HG02759 (cell line): ENCODE measurements at regions not wholly inside any gene's neighbourhood (a gene's known extent, or its start where the extent isn't known, plus 50 kb on each side); places are given as distances from the start of the nearest gene placed in this dataset.

Source experiments
- ATAC-seq: cut with Tn5 transposase; IDR thresholded peaks from one replicate; pipeline ENCODE4 v1.9.1; 2021; ENCODE audit warnings: mild to moderate bottlenecking, moderate library complexity; ENCODE audit not compliant: unreplicated experiment

- peak; percentile 78 for ATAC-seq
Observed at GRCh38 chr9:108565651-108566378, 290.0 kb downstream of the ACTL7B start.

GRCh38 chr9:108562176-108562575, 293.6 kb downstream of the ACTL7B start:
- no peak for ATAC-seq

- no peak for ATAC-seq
Observed at GRCh38 chr9:108559432-108559831, 296.4 kb downstream of the ACTL7B start.

- ATAC-seq = no peak
Observed at GRCh38 chr9:108554831-108555230, 301.0 kb downstream of the ACTL7B start.

- ATAC-seq = no peak
Observed at GRCh38 chr9:108553111-108553635, 302.6 kb downstream of the ACTL7B start.

GRCh38 chr9:108552459-108553040, 303.2 kb downstream of the ACTL7B start:
- ATAC-seq = no peak

GRCh38 chr9:108551030-108551841, 304.6 kb downstream of the ACTL7B start:
- ATAC-seq = no peak

GRCh38 chr9:108550106-108550505, 305.7 kb downstream of the ACTL7B start:
- no peak for ATAC-seq

- no peak for ATAC-seq
Observed at GRCh38 chr9:108549184-108549583, 306.6 kb downstream of the ACTL7B start.

- ATAC-seq = no peak
Observed at GRCh38 chr9:108547411-108548135, 308.2 kb downstream of the ACTL7B start.

- ATAC-seq = no peak
Observed at GRCh38 chr9:108546215-108546614, 309.6 kb downstream of the ACTL7B start.

GRCh38 chr9:108545436-108545835, 310.4 kb downstream of the ACTL7B start:
- ATAC-seq = no peak

GRCh38 chr9:108544866-108545265, 310.9 kb downstream of the ACTL7B start:
- no peak for ATAC-seq

- no peak for ATAC-seq
Observed at GRCh38 chr9:108543251-108543778, 312.5 kb downstream of the ACTL7B start.

GRCh38 chr9:108537756-108538155, 318.0 kb downstream of the ACTL7B start:
- ATAC-seq = no peak

- ATAC-seq = no peak
Observed at GRCh38 chr9:108536836-108537601, 318.8 kb downstream of the ACTL7B start.

- peak; percentile 63 for ATAC-seq
Observed at GRCh38 chr9:108535526-108535925, 320.3 kb downstream of the ACTL7B start.

- no peak for ATAC-seq
Observed at GRCh38 chr9:108534741-108535140, 321.0 kb downstream of the ACTL7B start.

- ATAC-seq = no peak
Observed at GRCh38 chr9:108530141-108530540, 325.6 kb downstream of the ACTL7B start.

- no peak for ATAC-seq
Observed at GRCh38 chr9:108528231-108528630, 327.6 kb downstream of the ACTL7B start.
